H1 (cell line): ENCODE measurements at regions not wholly inside any gene's neighbourhood (a gene's known extent, or its start where the extent isn't known, plus 50 kb on each side); places are given as distances from the start of the nearest gene placed in this dataset.

Experiments
- BCL11A ChIP-seq, 2 experiments: IDR thresholded peaks; one replicate each; pipeline ENCODE4 v1.6.1; 2011; ENCODE audit warnings: low read depth in 2 of 2, low read length in 2 of 2, mild to moderate bottlenecking in 2 of 2
- BRCA1 ChIP-seq: IDR thresholded peaks from 2 replicates; pipeline ENCODE4 v1.6.1; 2012; ENCODE audit warnings: low read depth, low read length, improper control_type of control experiment
- CEBPB ChIP-seq: IDR thresholded peaks from 2 replicates; pipeline ENCODE4 v1.6.1; 2012; ENCODE audit warnings: low read depth, low read length
- CREB1 ChIP-seq: IDR thresholded peaks from 2 replicates; pipeline ENCODE4 v1.6.1; 2012; ENCODE audit warnings: inconsistent platforms
- EP300 ChIP-seq, 2 experiments: IDR thresholded peaks; 1 replicate in 1 of 2; 2 replicates in 1 of 2; pipeline ENCODE4 v1.6.1; 2011 to 2012; ENCODE audit warnings: low read depth in 2 of 2, low read length in 2 of 2, mild to moderate bottlenecking in 2 of 2, borderline replicate concordance in 1 of 2, inconsistent platforms in 1 of 2, moderate library complexity in 1 of 2
- PHF8 ChIP-seq: fragments of 200-600 bp; sonication (generic); conservative IDR thresholded peaks from 2 replicates; pipeline ENCODE4 v1.7.1; 2012; ENCODE audit warnings: low read depth, mild to moderate bottlenecking, inconsistent platforms, low read length, moderate library complexity
- POLR2A ChIP-seq, 2 experiments: IDR thresholded peaks; 1 replicate in 1 of 2; 2 replicates in 1 of 2; pipeline ENCODE4 v1.6.1; 2011; ENCODE audit warnings: low read depth in 2 of 2, low read length in 2 of 2, mild to moderate bottlenecking in 2 of 2; ENCODE audit errors: control extremely low read depth in 1 of 2
- RFX5 ChIP-seq: IDR thresholded peaks from 2 replicates; pipeline ENCODE4 v1.6.1; 2011; ENCODE audit warnings: low read depth, low read length, improper control_type of control experiment, borderline replicate concordance
- SRF ChIP-seq: IDR thresholded peaks from 2 replicates; pipeline ENCODE4 v1.6.1; 2011; ENCODE audit warnings: mild to moderate bottlenecking, low read depth, low read length, moderate library complexity
- TEAD4 ChIP-seq: IDR thresholded peaks from 2 replicates; pipeline ENCODE4 v1.6.1; 2012; ENCODE audit warnings: low read depth, low read length, inconsistent platforms, mixed read lengths
- TF ChIP-seq, protein P1 (sequence below), 3 experiments: IDR thresholded peaks; 1 replicate in 2 of 3; 2 replicates in 1 of 3; pipeline versions ENCODE4 v1.5.1 to v1.6.1; 2011; ENCODE audit warnings: low read length in 3 of 3, mild to moderate bottlenecking in 3 of 3, inconsistent platforms in 2 of 3, low read depth in 1 of 3, moderate library complexity in 1 of 3; ENCODE audit not compliant: insufficient read depth in 1 of 3; ENCODE audit errors: control extremely low read depth in 1 of 3

DNA sequence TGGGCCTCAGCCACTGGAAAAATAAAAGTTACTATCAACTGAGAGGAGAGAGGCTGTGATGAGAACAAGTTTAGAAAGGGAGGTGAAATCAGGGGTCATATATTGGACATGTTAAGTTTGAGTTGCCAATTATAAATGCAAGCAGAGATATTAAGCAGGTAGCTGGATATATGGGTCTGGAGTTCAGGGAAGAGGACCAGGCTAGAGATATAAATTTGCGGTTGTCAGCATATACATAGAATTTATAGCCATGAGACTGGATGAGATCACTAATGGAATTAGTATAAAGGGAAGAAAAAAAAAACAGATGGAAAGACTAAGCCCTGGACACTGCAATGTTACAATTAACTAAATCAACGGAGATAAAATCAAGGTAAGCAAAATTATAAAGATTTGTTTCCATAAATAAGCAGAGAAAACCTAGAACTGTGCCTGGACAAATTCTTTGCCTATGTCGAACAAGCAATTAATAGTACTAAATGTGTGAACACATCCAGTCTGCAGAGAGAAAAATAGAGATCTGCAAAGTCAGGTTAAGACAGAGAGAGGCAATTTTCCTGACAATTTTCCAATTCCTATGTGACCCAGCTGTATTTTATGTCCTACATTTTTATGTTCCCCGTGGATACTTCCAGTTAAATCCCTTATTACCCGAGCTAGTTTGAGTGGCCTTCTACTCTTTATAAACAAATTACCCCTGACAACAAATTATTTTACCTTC is 265.4 kb downstream of the GASK1B start:
- TF ChIP-seq EP300 (IDR thresholded peaks at IDR 0.05; ENCODE audit: borderline replicate concordance in 1 of 2, low read depth in 2 of 2, low read length in 2 of 2) (no peak), CEBPB (no peak), BRCA1 (no peak), TEAD4 (no peak), SRF (no peak), POLR2A (IDR thresholded peaks at IDR 0.05; ENCODE audit: control extremely low read depth in 1 of 2, low read depth in 2 of 2, low read length in 2 of 2) (no peak), BCL11A (IDR thresholded peaks at IDR 0.05; ENCODE audit: low read depth in 2 of 2, low read length in 2 of 2) (no peak), RFX5 (no peak), PHF8 (no peak), CREB1 (no peak)
- TF ChIP-seq, protein P1, sequence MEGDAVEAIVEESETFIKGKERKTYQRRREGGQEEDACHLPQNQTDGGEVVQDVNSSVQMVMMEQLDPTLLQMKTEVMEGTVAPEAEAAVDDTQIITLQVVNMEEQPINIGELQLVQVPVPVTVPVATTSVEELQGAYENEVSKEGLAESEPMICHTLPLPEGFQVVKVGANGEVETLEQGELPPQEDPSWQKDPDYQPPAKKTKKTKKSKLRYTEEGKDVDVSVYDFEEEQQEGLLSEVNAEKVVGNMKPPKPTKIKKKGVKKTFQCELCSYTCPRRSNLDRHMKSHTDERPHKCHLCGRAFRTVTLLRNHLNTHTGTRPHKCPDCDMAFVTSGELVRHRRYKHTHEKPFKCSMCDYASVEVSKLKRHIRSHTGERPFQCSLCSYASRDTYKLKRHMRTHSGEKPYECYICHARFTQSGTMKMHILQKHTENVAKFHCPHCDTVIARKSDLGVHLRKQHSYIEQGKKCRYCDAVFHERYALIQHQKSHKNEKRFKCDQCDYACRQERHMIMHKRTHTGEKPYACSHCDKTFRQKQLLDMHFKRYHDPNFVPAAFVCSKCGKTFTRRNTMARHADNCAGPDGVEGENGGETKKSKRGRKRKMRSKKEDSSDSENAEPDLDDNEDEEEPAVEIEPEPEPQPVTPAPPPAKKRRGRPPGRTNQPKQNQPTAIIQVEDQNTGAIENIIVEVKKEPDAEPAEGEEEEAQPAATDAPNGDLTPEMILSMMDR (IDR thresholded peaks at IDR 0.05; ENCODE audit: control extremely low read depth in 1 of 3, insufficient read depth in 1 of 3, low read depth in 1 of 3, low read length in 3 of 3), result no peak
